GM13976 (cell line): ENCODE measurements at regions not wholly inside any gene's neighbourhood (a gene's known extent, or its start where the extent isn't known, plus 50 kb on each side); places are given as distances from the start of the nearest gene placed in this dataset.

Source experiments
- DNase-seq: peaks from one replicate; pipeline ENCODE4 v3.0.0; 2012; ENCODE audit warnings: low spot score
- in situ Hi-C: fragments of 300-500 bp; cut with MboI; formaldehyde crosslinking; loops from one replicate; pipeline ENCODE4 v1.12.0; 2022; ENCODE audit warnings: low sequenced_read_pairs, mixed read lengths, inconsistent platforms; ENCODE audit not compliant: unreplicated experiment
- TF ChIP-seq, protein P1 (sequence below): IDR thresholded peaks from 2 replicates; pipeline ENCODE4 v1.5.1; 2012; ENCODE audit warnings: borderline replicate concordance, mild to moderate bottlenecking; ENCODE audit not compliant: insufficient read depth; ENCODE audit errors: extremely low read depth, missing control alignments, control extremely low read depth

DNA sequence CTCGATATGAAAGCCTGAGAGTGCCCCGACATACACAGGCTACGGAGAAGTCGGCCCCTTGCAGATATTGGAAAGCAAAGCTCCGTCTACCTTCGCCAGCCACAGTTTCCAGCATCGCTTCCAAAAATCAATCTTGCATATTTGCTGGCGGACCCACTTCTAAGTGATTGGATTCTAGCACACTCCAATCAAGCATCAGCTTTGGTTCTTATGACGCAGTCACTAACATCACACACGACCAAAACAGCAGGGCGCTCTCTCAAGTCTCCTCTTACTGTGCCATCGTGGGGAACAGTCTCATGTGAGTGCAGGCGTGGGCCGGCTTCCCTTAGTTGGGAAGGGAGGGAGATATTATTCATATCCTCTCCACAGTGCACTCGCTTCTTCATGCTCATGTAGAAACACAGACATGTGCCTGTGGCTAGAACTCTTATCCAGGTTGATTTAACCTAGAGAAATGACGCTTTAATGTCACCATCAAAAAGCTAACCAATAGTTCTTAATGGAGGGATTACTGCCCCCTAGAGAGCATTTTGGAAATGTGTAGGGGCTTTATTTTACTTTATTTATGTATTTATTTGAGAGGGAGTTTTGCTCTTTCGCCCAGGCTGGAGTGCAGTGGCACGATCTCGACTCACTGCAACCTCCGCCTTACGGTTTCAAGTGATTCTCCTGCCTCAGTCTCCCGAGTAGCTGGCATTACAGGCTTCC, 229.8 kb downstream of the SOD2 start:
- TF ChIP-seq, protein P1, sequence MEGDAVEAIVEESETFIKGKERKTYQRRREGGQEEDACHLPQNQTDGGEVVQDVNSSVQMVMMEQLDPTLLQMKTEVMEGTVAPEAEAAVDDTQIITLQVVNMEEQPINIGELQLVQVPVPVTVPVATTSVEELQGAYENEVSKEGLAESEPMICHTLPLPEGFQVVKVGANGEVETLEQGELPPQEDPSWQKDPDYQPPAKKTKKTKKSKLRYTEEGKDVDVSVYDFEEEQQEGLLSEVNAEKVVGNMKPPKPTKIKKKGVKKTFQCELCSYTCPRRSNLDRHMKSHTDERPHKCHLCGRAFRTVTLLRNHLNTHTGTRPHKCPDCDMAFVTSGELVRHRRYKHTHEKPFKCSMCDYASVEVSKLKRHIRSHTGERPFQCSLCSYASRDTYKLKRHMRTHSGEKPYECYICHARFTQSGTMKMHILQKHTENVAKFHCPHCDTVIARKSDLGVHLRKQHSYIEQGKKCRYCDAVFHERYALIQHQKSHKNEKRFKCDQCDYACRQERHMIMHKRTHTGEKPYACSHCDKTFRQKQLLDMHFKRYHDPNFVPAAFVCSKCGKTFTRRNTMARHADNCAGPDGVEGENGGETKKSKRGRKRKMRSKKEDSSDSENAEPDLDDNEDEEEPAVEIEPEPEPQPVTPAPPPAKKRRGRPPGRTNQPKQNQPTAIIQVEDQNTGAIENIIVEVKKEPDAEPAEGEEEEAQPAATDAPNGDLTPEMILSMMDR = no peak
- in situ Hi-C loops = no loop called here
- no peak for DNase-seq

DNA sequence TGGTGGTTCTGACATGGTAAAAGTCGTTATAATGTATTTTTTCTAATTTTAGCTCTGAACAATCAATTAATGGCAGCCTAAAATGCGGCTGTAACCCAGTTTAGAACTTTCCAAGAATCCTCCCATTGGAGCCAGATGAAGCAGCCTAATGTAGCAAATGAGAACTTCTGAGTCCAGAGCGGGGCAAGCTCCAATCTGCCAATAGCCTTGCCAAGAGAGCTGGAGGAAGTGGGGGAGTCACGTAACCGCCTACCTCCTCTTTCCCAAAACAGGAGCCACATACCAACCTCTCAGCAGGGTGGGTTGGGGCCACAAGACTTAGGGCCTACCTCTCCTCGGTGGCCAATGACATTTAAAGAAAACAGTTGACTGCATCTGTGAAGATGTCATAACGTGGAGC, 230.6 kb downstream of the SOD2 start:
- TF ChIP-seq, protein P1 = no peak
- DNase-seq = no peak
- in situ Hi-C loops = no loop called here

DNA sequence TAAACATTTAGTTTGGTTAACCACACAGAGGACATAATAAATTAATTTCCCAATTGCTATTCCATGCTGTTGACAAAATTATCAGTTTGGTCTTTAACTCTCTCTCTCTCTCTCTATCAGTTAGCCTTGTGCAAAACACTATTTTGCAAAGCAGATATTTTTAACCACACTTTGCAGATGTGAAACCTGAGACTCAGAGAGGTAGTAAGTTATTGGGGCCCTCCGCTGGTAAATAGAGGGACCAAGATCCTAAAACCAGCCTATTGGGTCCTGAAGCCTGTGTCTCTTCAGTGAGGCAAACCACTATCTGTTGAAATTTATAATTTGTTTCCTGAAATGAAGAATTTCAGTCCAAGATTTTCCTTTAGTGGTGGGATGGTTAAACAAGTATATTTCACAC, 231.0 kb downstream of the SOD2 start:
- DNase-seq = peak; percentile 31
- TF ChIP-seq, protein P1 = peak; percentile 3
- in situ Hi-C loops = no loop called here

DNA sequence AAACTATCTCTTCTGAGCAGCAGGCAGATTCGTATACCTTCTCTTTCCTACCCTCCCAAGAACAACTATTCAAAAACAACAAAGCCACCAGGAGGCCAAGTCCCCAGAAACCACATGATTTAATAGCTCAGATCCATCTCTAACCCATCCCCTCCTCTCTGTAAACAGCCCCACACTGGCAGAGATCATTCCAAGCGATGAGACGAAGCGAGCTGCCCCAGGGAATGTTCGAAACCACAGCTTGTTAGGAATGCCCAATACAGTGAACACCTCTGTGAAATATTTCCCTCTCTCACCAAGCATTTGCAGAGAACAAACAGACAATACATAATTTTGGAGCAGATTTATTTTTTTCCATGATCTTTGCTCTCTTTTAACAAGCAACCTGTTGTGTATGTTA, 231.8 kb downstream of the SOD2 start:
- TF ChIP-seq, protein P1 = no peak
- in situ Hi-C loops = no loop called here
- no peak for DNase-seq

DNA sequence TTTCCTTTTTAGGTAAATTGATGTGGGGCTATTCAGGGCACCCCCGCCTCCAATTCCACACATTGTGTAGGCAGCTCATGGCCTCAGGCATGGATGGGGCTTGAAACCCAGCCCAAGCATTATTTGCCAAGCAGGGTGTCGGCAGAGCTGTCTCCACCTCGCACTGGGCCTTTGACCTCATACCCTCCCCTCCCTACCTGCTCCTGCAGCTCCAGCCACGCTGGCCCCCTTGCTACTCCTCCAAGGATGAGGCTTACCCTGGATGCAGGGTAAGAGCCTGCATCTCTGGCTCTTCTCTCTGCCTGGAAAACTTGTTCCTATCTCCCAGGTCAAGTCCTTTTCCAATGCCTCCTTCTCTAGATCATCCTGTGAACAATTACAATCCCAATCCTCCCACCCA, 232.6 kb downstream of the SOD2 start:
- no peak for DNase-seq
- TF ChIP-seq, protein P1 = no peak
- in situ Hi-C loops = no loop called here

DNA sequence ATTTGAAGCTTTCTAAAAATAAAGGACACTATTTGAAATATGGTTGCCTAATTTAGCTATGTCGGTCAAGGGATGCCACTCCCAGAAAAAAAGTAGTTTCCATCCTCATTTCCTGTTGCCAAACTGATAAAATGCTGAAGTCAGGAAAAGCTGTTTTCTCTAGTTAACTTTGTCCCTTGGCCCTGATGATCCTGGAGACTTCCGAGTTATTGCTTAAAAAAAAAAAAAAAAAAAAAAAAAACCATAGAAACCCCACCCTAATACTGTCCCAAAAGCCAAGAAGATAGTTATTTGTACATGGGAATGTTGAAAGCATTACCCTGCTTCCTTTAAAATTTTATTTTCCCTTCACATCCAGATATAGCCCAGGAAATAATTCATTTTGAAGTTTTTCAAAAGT, 236.7 kb downstream of the SOD2 start:
- no peak for DNase-seq
- in situ Hi-C loops = no loop called here
- TF ChIP-seq, protein P1 = no peak
